NCI-H69 (cell line): ENCODE measurements at regions not wholly inside any gene's neighbourhood (a gene's known extent, or its start where the extent isn't known, plus 50 kb on each side); places are given as distances from the start of the nearest gene placed in this dataset.
"Not testable (repeated sequence)": the region's sequence is repeated elsewhere in the genome, so short reads cannot be mapped to it uniquely, and the experiment has no call there.

ENCODE experiments used
- DNase-seq: peaks from one replicate; lab custom pipeline; 2025; lab: John Stamatoyannopoulos, UW

DNA sequence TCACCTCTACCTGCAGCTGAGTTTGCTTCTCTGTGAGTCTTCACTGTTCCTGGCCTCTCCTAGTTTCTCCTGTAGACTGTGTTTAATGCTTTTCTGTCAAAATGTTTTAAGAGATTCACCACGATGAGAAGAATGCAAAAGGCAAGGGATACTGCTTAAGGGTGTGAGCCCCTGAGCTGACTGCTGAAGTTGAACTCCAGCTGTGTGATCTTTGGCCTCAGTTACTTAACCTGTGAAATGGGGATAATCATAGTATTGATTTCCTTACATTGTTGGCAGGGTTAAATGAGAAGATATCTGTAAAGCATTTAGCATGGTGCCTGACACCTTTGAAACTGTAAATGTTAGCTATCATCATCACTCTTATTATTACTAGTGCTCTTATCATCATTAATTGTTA is 230.2 kb upstream of the MYLIP start:
- no peak for DNase-seq

DNA sequence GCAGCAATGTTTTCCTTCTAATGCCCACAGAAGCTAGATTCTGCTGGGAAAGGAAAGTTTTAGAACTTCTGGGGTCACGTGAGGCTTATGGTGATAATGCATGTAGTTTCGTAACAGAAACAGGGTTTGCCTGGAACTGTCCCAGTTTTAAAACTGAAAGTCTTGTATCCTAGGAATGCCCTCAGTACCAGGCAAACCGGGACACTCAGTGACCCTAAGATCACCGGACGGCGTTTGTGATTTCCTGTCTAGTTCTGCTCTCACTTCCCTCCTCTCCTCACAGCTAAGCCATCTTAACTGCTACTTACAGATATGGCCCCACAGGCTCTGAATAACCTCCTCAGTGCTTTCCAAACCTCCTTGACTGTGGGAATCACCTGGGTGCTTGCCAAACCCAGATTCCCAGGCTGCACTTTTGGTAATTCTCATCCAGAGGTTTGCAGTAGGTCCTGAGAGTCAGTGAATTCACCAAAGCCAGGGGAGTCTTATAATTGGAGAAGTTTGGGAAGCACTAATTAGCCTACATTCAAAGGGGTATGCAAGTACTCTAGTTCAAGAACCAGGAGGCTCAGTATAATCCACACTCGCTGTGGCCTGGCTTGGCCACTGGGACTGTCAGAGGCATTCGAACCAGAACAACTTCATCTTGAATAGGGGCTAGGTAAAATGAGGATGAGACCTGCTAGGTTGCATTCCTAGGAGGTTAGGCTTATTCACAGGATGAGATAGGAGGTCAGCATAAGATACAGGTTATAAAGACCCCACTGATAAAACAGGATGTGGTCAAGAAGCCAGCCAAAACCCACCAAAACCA is 231.6 kb upstream of the MYLIP start:
- no peak for DNase-seq

DNA sequence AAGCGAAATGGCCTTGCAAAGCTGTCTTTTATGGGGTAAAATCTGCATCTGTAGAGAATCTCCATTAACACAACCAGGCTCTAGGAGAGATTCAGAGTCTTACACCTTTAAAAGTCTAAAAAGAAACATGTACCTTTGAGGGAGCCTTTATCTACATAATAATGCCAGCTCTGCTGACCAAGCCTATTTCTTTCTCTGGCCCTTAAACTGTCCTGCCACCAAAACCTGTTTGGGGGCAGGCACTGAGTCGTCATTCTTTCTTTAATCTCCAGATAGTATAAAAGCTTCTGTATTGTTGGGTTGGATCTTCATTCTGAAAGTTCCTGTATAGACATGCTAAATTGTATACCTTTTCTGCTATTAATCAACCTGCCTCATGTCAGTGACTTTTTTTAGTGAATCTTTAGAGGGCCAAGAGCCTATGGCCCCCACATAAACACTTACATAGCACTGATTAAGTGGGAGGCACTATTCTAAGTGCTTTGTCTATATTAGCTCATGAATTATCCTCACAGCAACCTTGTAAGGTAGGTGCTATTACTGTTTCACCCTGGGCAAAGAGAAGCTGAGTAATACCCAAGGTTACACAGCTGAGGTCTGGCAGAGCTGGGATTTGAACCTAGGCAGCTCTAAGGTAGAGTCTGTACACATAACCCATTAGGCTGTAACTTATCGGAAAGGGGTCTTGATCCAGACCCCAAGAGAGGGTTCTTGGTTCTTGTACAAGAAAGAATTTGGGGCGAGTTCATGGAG is 232.3 kb upstream of the DTNBP1 start:
- DNase-seq: no peak

DNA sequence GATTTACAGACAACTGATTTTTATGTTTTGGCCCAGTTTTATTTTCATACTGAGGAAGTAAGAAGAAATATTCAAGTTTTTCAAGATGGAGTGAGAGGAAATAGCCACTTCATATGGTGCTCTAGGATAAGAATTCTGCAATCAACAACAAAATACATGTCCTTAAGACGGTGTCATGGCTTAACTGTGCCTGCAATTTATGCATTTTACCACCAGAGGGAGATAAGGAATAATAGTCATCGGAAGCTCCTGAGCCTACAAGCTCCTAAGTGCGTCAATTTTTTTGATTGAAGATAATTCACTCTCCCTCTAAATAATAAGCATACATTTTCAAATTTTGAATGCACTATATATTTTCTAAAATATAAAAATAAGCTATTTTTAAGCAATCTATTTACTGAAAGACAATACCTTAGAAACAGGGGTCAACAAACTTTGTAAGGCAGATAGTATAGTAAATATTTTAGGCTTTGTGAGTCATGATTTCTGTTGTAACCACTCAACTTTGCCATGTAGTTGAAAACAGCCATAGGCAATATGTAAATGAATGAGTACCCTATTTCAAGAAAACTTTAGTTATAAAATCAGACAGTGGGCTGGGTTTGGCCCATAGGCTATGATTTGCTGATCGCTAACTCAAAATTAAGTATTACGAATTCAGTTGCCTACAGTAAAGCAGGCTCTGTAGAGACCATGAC is 230.9 kb upstream of the DTNBP1 start:
- peak; percentile 15 for DNase-seq

DNA sequence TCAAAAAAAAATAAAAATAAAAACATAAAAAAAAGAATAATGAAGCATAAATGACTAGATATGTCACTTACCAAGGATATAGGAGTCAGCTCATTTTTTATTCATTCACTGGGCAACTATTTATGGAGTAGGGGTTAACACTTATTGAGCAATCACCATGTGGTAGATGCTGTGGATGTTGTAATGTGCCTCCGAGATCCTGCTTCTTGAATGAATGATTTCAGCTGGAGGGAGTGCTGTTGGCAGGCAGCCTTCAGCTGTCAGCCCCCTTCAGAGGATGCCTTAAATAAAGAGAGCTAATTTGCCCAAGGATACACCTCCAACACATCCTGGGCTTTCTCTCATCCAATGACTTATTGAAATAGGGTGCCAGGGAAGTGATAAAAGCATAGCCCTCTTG is 229.5 kb upstream of the DTNBP1 start:
- no peak for DNase-seq

DNA sequence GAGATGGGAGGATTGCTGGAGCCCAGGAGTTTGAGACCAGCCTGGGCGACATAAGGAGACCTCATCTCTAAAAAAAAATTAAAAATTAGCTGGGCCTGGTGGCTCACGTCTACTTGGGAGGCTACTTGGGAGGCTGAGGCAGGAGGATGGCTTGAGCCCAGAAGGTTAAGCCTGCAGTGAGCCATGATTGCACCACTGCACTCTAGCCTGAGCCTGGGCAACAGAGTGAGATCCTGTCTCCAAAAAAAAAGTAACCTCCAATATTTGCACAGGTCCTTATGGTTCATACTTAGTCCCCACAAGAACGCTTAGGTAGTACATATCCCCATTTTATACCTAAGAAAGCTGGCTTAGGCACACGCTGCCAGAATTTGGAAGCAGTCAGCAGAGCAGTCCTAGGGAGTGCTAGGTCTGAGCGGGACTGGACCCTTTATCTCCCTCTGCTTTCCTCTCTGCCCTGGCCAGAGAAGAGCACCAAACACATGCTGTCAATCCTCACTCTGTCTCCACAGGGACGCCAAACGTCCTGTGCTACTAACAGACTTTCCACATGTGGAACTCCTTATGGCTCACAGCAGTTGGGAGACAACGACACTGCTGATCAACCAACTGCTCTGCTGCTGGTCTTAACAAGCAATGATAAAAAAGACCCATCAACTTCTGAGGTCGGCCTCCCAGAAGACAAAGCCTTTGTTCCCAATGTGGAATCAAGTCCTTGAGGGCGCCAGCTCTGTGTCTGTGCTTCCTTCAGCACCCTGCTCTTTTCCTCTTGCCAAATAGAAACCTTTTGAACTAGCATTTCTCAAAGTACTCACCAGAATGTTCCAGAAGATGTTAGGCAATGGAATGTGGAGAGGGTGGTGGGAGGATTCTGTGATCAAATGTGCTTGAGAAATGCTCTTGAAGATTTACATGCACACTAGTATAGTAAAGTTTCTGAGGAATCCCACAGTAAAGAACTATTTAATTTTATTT is 226.3 kb upstream of the DTNBP1 start:
- DNase-seq: no peak

DNA sequence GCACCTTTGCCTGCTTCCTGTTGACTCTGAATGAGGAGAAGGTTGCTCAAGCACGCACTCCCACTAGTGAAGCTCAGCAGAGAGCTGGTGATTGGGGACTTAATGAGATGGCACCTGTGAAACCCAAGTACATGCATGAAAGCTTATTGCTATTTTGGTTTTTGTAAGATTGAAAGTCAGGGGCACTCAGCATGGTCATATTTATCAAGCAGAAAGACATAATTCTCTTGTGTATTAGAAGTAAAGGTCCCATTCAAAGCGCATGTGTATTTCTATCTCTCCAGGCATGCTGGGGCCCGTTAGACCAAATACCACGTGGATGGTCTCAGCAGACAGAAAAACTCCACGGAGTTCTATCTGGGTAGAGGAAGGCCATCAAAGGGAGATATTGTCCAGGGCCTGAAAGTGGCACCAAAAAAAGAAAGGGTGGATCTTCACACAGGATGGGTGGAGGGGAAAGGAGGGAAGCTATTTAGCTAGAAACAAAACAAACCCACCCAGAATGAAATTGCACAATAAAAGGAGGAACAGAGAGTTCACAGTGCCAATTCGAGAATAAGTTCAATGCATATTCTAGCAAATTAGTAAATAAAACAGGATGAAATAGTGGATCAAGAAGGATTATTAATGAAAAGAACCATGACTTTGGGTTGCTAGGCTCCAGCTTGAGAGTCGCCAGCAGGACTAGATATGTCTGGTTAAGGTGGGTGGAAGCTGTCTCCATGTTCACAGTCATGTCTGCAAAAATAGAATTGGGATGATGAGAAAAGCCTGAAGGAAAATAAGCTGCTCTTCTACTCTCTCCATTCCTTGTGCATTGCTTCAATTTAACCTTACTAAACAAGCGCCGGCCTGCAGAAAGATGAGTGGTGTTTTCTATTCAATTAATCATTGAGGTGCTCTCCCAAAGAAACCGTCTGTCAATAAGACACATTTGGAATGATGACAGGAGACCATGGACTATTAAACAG is 224.9 kb upstream of the DTNBP1 start:
- no peak for DNase-seq

DNA sequence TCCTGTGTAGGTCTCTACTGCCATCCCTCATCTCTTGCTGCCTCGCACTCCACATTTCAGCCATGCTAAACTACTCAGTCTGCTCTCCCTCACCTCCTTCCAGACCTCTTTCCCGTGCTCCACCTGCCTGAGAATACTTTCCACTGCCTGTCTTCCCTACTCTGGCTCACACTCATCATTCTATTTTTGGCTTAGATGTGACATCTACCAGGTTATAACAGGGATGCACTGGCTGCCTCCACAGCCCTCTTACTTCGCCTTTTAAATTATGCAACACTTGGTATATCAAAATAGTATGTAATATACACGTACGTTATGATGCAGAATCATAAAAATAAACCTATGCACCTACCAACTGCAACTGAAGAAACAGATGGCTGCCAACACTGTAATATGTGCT is 222.8 kb upstream of the DTNBP1 start:
- DNase-seq: no peak

DNA sequence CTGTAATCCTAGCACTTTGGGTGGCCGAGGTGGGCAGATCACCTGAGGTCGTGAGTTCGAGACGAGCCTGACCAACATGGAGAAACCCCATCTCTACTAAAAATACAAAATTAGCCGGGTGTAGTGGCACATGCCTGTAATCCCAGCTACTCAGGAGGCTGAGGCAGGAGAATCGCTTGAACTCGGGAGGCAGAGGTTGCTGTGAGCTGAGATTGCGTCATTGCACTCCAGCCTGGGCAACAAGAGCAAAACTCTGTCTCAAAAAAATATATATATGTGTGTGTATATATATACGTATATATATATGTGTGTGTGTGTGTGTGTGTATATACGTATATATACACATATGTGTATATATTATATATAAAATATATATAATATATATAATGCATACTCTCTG is 220.8 kb upstream of the DTNBP1 start:
- DNase-seq: not testable (repeated sequence)

DNA sequence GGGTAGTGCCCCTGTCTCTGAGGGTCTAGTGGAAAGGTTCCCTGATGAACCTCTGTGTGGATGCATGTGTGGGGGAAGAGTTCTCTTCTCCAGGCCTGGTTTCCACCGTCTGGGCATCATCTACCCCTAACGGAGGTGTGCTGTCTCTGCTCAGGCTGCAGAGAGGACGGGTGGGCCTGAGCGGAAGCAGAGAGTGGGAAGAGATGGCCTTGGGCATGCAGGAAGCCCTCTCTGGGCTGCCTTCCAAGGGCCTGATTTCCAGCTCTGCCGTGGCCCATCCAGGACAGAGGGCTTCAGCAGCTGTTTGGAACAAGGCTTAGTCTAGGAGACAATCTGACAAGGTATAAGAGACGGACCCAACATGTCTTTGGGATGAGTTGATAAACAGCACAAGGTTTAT is 220.1 kb upstream of the DTNBP1 start:
- no peak for DNase-seq

DNA sequence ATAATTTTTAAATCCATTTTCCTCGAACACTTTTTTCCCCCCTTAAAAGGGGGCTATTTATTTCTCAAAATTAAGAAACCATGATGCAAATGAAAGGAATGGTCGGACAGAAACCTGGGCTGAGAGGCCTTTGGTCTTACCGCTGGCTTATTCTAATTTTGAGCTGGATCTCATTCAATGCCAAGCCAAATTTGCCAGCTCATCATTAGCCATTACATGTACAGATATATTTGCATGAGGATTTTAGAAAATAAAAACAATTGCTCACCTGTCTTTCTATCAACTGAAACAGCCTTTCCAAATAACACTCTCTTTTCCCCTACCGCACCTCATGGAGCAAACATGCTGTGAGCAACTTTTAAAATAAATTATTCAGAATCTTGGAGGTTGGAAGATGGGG is 219.5 kb upstream of the DTNBP1 start:
- no peak for DNase-seq

DNA sequence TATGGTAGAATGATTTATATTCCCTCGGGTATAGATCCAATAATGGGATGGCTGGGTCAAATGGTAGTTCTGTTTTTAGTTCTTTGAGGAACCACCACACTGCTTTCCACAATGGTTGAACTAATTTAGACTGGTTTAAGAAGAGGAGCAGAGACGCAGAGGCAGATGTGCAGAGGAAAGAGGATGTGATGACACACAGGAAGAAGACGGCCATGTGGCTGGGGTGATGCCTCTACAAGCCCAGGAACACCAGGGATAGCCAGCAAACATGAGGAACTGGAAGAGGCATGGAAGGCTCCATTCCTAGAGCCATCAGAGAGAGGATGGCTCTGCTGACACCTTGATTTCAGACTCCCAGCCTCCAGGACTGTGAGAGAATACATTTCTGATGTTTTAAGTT is 218.3 kb upstream of the DTNBP1 start:
- no peak for DNase-seq

DNA sequence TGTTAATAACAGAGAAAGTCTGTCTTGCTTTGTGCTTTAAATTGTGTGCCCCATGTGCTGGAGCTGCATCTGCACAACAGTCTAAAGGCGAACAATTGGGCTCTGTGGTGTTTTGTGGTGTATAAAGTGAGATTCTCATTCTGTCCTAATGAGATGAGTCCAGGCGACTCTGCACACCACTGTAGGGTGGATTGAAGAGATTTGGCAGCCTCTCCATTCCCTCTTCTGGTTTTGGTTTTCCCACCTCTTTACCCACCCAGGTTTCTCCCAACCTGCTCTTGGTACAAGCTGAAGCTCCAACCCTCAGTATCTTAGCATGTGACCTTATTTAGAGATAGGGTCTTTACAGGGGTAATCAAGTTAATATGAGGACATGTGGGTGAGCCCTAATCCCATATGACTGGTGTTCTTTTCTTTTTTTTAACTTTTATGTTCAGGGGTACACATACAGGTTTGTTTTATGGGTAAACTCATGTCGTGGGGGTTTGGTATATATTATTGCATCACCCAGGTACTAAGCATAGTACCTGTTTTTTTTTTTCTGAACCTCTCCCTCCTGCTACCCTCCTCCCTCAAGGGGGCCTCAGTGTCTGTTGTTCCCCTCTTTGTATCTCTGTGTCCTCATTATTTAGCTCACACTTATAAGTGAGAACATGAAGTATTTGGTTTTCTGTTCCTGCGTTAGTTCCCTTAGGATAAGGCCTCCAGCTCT is 217.6 kb upstream of the DTNBP1 start:
- no peak for DNase-seq

DNA sequence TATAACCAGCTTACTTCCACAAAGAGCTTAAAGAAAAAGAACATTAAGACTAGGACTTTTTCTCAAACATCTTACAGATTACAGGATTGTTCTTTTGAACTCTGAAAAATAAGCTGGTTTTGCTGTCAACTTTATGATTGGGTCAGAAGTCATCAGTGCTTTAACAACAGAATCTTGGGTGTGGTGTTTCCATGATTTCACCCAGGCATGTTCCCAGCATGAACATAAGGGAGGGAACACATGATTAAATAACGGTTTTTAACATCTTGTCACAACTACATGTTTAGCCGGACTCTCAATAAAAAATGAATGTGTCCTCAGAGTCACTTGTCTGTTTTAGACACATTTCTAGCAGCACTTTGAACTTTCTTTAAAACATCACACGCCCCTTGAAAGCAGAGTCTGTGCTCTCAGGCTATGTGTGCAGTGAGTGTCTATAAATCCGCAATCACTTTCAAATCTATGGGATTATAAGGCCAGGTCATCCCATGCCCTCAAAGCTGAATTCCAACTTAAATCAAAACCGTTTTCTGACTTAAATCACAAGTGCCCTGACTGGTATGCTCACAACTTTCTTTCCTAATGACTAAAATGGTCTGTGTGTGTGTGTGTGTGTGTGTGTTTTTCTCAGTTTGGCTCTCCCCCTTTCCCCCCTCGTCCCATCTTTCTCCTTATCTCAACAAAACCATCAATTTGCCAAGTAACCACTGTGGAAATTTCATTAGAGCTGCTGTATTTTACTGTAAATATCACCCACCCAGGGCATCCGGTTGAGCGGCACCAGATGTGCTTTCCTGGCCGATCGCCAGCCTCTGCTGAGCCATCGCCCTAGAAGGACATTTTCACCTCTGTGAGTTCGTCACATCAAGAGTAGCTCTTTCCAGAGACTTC is 216.8 kb upstream of the DTNBP1 start:
- DNase-seq: peak; percentile 89

DNA sequence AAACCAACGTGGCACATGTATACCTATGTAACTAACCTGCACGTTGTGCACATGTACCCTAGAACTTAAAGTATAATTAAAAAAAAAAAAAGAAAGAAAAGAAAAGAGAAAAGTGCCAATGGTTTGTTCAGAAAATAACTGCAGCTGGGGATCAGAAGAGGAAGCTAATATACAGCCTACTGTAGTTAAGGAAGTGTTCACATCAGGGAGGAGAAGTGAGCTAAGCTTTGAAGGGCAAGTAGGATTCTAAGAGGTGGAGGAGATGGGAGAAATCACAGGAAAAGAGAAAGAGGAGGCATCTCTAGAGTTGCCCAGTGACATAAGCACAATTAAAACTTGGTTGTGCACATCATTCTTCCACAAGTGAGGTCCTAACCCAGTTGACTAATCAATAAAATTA is 214.4 kb upstream of the DTNBP1 start:
- no peak for DNase-seq

DNA sequence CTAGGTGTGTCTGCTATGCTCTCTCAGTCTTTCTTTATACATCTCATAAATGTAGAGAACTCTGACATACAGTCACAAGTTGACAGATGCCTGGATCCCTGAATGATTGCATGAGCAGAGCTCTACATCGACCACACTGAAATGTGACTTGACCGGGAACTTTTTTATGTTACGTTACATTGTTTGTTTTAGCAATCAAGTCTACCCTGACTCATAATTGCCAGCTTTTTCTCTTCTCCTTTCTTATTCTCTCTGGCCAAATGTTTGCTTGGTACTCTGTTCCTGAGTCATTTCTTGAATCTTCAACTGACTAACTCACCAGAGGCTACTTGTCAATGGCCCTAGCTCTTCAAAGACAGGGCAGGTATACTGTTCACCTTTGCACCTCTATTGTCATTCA is 213.6 kb upstream of the DTNBP1 start:
- no peak for DNase-seq

DNA sequence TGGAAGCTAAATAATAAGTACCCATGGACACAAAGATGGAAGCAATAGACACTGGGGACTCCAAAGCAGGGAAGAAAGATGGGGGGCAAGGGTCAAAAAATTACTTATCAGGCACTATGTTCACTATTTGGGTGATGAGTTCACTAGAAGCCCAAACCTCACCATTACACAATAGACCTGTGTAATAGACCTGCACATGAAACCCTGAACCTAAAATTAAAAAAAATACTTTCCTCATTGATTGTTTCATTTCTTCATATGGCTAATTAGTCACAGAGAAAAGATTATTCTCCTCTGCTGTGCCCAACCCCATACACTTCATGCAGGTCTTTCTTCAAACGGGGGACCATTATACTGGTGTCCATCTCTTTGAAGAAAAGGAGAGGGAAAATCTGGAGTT is 213.0 kb upstream of the DTNBP1 start:
- DNase-seq: no peak

DNA sequence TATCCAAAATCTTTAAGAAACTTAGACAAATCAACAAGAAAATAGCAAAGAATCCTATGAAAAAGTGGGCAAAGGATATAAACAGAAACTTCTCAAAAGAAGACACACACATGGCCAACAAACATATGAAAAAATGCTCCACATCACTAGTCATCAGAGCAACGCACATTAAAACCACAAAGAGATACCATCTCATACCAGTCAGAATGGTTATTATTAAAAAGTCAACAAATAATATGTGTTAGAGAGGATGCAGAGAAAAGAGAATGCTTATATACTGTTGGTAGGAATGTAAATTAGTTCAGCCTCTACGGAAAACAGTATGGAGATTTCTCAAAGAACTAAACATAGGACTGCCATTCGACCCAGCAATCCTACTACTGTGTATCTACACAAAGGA is 212.0 kb upstream of the DTNBP1 start:
- no peak for DNase-seq

DNA sequence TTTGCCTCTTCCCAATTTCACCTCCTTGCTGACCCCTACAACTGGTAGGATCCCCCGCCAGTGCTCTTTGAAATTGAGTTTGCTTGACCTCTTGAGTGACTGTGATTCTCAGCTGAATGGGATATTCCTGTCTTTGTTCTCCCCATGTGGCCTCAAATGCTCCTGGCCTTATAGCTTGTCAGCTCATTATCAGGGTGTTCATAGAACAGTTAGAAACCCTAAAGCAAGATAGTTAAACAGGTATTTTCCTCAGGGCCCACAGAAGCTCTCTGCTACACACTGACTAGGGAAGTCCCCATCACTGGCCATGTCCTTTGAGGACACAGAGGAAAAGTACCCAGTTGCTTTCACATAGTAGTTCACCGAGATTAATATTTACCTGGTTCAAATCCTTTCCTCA is 211.5 kb upstream of the DTNBP1 start:
- no peak for DNase-seq
